ENCODE measurements at regions not wholly inside any gene's neighbourhood (a gene's known extent, or its start where the extent isn't known, plus 50 kb on each side); places are given as distances from the start of the nearest gene placed in this dataset.

- peaks cover 0 to 5% of the 10 kb centered on the region in 2 experiments for H3K9me3 ChIP-seq (ENCODE audit: control insufficient read depth in 1 of 2, insufficient read depth in 1 of 2, low read length in 2 of 2)
- CTCF ChIA-PET, result no interaction called here
- H3K9me3 Mint-ChIP-seq, result peaks cover 16% of the 10 kb centered on the region
- H3K27me3 ChIP-seq (ENCODE audit: control insufficient read depth in 1 of 2, insufficient read depth in 2 of 2, low read length in 2 of 2), result no peaks in the 10 kb centered on the region
- ATAC-seq (ENCODE audit: poor library complexity) (no peak), DNase-seq (no peak)
- no peak overlapping the region for H3K27ac Mint-ChIP-seq
- H3K27me3 Mint-ChIP-seq, result no peaks in the 10 kb centered on the region
- H3K4me1 ChIP-seq (ENCODE audit: insufficient read depth, low read length), result no peaks in the 10 kb centered on the region
- H3K4me1 Mint-ChIP-seq (ENCODE audit: low read depth), result no peaks in the 10 kb centered on the region
- no peaks in the 10 kb centered on the region for H3K36me3 Mint-ChIP-seq (ENCODE audit: low read depth)
- no peak overlapping the region for H3K4me3 Mint-ChIP-seq
- no peak for TF ChIP-seq CTCF (IDR thresholded peaks at IDR 0.05)
- H3K4me3 ChIP-seq (ENCODE audit: low read length), result no peak overlapping the region
- intact Hi-C loops (cut with DNase I, micrococcal nuclease), result no loop called here
- H3K27ac ChIP-seq (ENCODE audit: low read depth in 1 of 2, low read length in 2 of 2), result no peak overlapping the region
- POLR2A ChIA-PET, result no interaction called here
- H3K36me3 ChIP-seq (ENCODE audit: insufficient read depth, low read length), result no peaks in the 10 kb centered on the region
Measured at GRCh38 chr16:62846399-62847057, 810.3 kb upstream of the CDH8 start.

- no peaks in the 10 kb centered on the region for H3K27me3 ChIP-seq (ENCODE audit: control insufficient read depth in 1 of 2, insufficient read depth in 2 of 2, low read length in 2 of 2)
- H3K4me3 ChIP-seq (ENCODE audit: low read length), result no peak overlapping the region
- no peaks in the 10 kb centered on the region for H3K36me3 ChIP-seq (ENCODE audit: insufficient read depth, low read length)
- no peak overlapping the region for H3K27ac ChIP-seq (ENCODE audit: low read depth in 1 of 2, low read length in 2 of 2)
- intact Hi-C loops (cut with DNase I, micrococcal nuclease), result no loop called here
- no peak overlapping the region for H3K27ac Mint-ChIP-seq
- no peaks in the 10 kb centered on the region for H3K27me3 Mint-ChIP-seq
- H3K4me1 ChIP-seq (ENCODE audit: insufficient read depth, low read length), result no peaks in the 10 kb centered on the region
- POLR2A ChIA-PET, result no interaction called here
- no peak for TF ChIP-seq CTCF (IDR thresholded peaks at IDR 0.05)
- DNase-seq, result no peak
- H3K4me3 Mint-ChIP-seq, result no peak overlapping the region
- peaks cover 17% of the 10 kb centered on the region for H3K9me3 Mint-ChIP-seq
- H3K9me3 ChIP-seq (ENCODE audit: control insufficient read depth in 1 of 2, insufficient read depth in 1 of 2, low read length in 2 of 2), result peaks cover 0 to 11% of the 10 kb centered on the region in 2 experiments
- no peaks in the 10 kb centered on the region for H3K4me1 Mint-ChIP-seq (ENCODE audit: low read depth)
- CTCF ChIA-PET, result no interaction called here
- no peaks in the 10 kb centered on the region for H3K36me3 Mint-ChIP-seq (ENCODE audit: low read depth)
- no peak for ATAC-seq (ENCODE audit: poor library complexity)
Measured at GRCh38 chr16:62832214-62832613, 796.0 kb upstream of the CDH8 start.

GRCh38 chr16:62831235-62831850, 795.1 kb upstream of the CDH8 start:
- intact Hi-C loops (cut with DNase I, micrococcal nuclease), result no loop called here
- ATAC-seq (ENCODE audit: poor library complexity) (no peak), DNase-seq (no peak)
- Mint-ChIP-seq H3K4me3 (no peak overlapping the region), H3K27me3 (no peaks in the 10 kb centered on the region), H3K27ac (no peak overlapping the region), H3K4me1 (ENCODE audit: low read depth) (no peaks in the 10 kb centered on the region), H3K9me3 (peaks cover 18% of the 10 kb centered on the region), H3K36me3 (ENCODE audit: low read depth) (no peaks in the 10 kb centered on the region)
- TF ChIP-seq CTCF (IDR thresholded peaks at IDR 0.05), result no peak
- H3K4me3 ChIP-seq (ENCODE audit: low read length), result no peak overlapping the region
- H3K9me3 ChIP-seq (ENCODE audit: control insufficient read depth in 1 of 2, insufficient read depth in 1 of 2, low read length in 2 of 2), result peaks cover 0 to 7% of the 10 kb centered on the region in 2 experiments
- CTCF ChIA-PET, result no interaction called here
- no peaks in the 10 kb centered on the region for H3K27me3 ChIP-seq (ENCODE audit: control insufficient read depth in 1 of 2, insufficient read depth in 2 of 2, low read length in 2 of 2)
- no peaks in the 10 kb centered on the region for H3K4me1 ChIP-seq (ENCODE audit: insufficient read depth, low read length)
- POLR2A ChIA-PET, result no interaction called here
- H3K36me3 ChIP-seq (ENCODE audit: insufficient read depth, low read length), result no peaks in the 10 kb centered on the region
- H3K27ac ChIP-seq (ENCODE audit: low read depth in 1 of 2, low read length in 2 of 2), result no peak overlapping the region

All from CD4-positive, alpha-beta T cell (primary cell).